ENCODE measurements at regions not wholly inside any gene's neighbourhood (a gene's known extent, or its start where the extent isn't known, plus 50 kb on each side); places are given as distances from the start of the nearest gene placed in this dataset.

GRCh38 chr6:169047345-169047744 lies 206.3 kb downstream of the THBS2 start:
- DNase-seq (ENCODE audit: low read depth): no peak

- no peak for DNase-seq (ENCODE audit: low read depth)
Measured at GRCh38 chr6:169046483-169047192, 207.0 kb downstream of the THBS2 start.

- no peak for DNase-seq (ENCODE audit: low read depth)
Measured at GRCh38 chr6:169046021-169046420, 207.6 kb downstream of the THBS2 start.

- no peak for DNase-seq (ENCODE audit: low read depth)
Measured at GRCh38 chr6:169045486-169045885, 208.2 kb downstream of the THBS2 start.

- DNase-seq (ENCODE audit: low read depth): no peak
Measured at GRCh38 chr6:169044381-169045230, 209.0 kb downstream of the THBS2 start.

- no peak for DNase-seq (ENCODE audit: low read depth)
Measured at GRCh38 chr6:169042061-169042460, 211.6 kb downstream of the THBS2 start.

GRCh38 chr6:169041078-169041477 lies 212.6 kb downstream of the THBS2 start:
- DNase-seq (ENCODE audit: low read depth): no peak

GRCh38 chr6:169038691-169039090 lies 215.0 kb downstream of the THBS2 start:
- no peak for DNase-seq (ENCODE audit: low read depth)

- no peak for DNase-seq (ENCODE audit: low read depth)
Measured at GRCh38 chr6:169035385-169036240, 218.0 kb downstream of the THBS2 start.

- no peak for DNase-seq (ENCODE audit: low read depth)
Measured at GRCh38 chr6:169034516-169035167, 219.0 kb downstream of the THBS2 start.

- DNase-seq (ENCODE audit: low read depth): no peak
Measured at GRCh38 chr6:169029861-169030260, 223.8 kb downstream of the THBS2 start.

GRCh38 chr6:169028343-169028742 lies 225.3 kb downstream of the THBS2 start:
- no peak for DNase-seq (ENCODE audit: low read depth)

GRCh38 chr6:169026175-169026574 lies 227.5 kb downstream of the THBS2 start:
- DNase-seq (ENCODE audit: low read depth): no peak

- DNase-seq (ENCODE audit: low read depth): no peak
Measured at GRCh38 chr6:169024047-169024660, 229.5 kb downstream of the THBS2 start.

GRCh38 chr6:169023161-169023874 lies 230.3 kb downstream of the THBS2 start:
- no peak for DNase-seq (ENCODE audit: low read depth)

- DNase-seq (ENCODE audit: low read depth): no peak
Measured at GRCh38 chr6:169022079-169022478, 231.6 kb downstream of the THBS2 start.

GRCh38 chr6:169020821-169021220 lies 232.8 kb downstream of the THBS2 start:
- DNase-seq (ENCODE audit: low read depth): no peak

- no peak for DNase-seq (ENCODE audit: low read depth)
Measured at GRCh38 chr6:169019727-169020491, 233.7 kb downstream of the THBS2 start.

GRCh38 chr6:169019111-169019510 lies 234.5 kb downstream of the THBS2 start:
- no peak for DNase-seq (ENCODE audit: low read depth)

GRCh38 chr6:169016758-169017157 lies 236.9 kb downstream of the THBS2 start:
- DNase-seq (ENCODE audit: low read depth): no peak

All from stimulated activated CD4-positive, alpha-beta T cell treated with anti-CD3 and anti-CD28 coated beads, Interleukin-2, amount 100 ng/mL, for 4 hours (primary cell).